Renal pelvis (tissue), 1 donor: ENCODE measurements at regions not wholly inside any gene's neighbourhood (a gene's known extent, or its start where the extent isn't known, plus 50 kb on each side); places are given as distances from the start of the nearest gene placed in this dataset.

Experiments used
- DNase-seq: peaks from one replicate; pipeline ENCODE4 v3.0.0-alpha.2; 2013

GRCh38 chr2:133667085-133667484 is 98.8 kb upstream of the NCKAP5 start:
- DNase-seq: no peak

- DNase-seq: no peak
Measured at GRCh38 chr2:133667968-133668367, 99.7 kb upstream of the NCKAP5 start.

- no peak for DNase-seq
Measured at GRCh38 chr2:133668547-133668946, 100.3 kb upstream of the NCKAP5 start.

GRCh38 chr2:133673305-133673905 is 105.1 kb upstream of the NCKAP5 start:
- DNase-seq: no peak

GRCh38 chr2:133674066-133674432 is 105.8 kb upstream of the NCKAP5 start:
- peak; percentile 12 for DNase-seq

- peak; percentile 83 for DNase-seq
Measured at GRCh38 chr2:133674433-133675331, 106.4 kb upstream of the NCKAP5 start.

GRCh38 chr2:133676392-133677130 is 108.3 kb upstream of the NCKAP5 start:
- DNase-seq: no peak

GRCh38 chr2:133680343-133681049 is 112.2 kb upstream of the NCKAP5 start:
- peak; percentile 33 for DNase-seq

GRCh38 chr2:133682347-133682746 is 114.1 kb upstream of the NCKAP5 start:
- DNase-seq: no peak

GRCh38 chr2:133682906-133683305 is 114.6 kb upstream of the NCKAP5 start:
- DNase-seq: no peak

GRCh38 chr2:133685636-133686215 is 117.5 kb upstream of the NCKAP5 start:
- DNase-seq: no peak

GRCh38 chr2:133690780-133691179 is 122.5 kb upstream of the NCKAP5 start:
- no peak for DNase-seq

- no peak for DNase-seq
Measured at GRCh38 chr2:133691336-133691735, 123.1 kb upstream of the NCKAP5 start.

- no peak for DNase-seq
Measured at GRCh38 chr2:133705287-133705686, 137.0 kb upstream of the NCKAP5 start.

GRCh38 chr2:133710613-133711012 is 142.3 kb upstream of the NCKAP5 start:
- DNase-seq: no peak

- DNase-seq: peak; percentile 35
Measured at GRCh38 chr2:133711201-133711600, 142.9 kb upstream of the NCKAP5 start.

GRCh38 chr2:133711806-133712205 is 143.5 kb upstream of the NCKAP5 start:
- no peak for DNase-seq

GRCh38 chr2:133712369-133712768 is 144.1 kb upstream of the NCKAP5 start:
- DNase-seq: no peak

GRCh38 chr2:133713049-133713580 is 144.9 kb upstream of the NCKAP5 start:
- no peak for DNase-seq

GRCh38 chr2:133716166-133716565 is 147.9 kb upstream of the NCKAP5 start:
- no peak for DNase-seq

- DNase-seq: no peak
Measured at GRCh38 chr2:133717497-133717896, 149.2 kb upstream of the NCKAP5 start.
